Upper lobe of left lung (tissue), 4 donors: ENCODE measurements at regions not wholly inside any gene's neighbourhood (a gene's known extent, or its start where the extent isn't known, plus 50 kb on each side); places are given as distances from the start of the nearest gene placed in this dataset.

Experiments used
- CTCF ChIP-seq, 6 experiments: fragments of 450-650 bp in 4 of 6; fragments of 200-600 bp in 2 of 6; sonication (generic) in 2 of 6; IDR thresholded peaks; one replicate each; pipeline ENCODE4 v1.5.1; 2016 to 2019; ENCODE audit warnings: antibody characterized with exemption in 6 of 6
- POLR2A ChIP-seq, 4 donors: fragments of 450-650 bp; IDR thresholded peaks; one replicate each; pipeline ENCODE4 v1.5.1; 2016 to 2017; ENCODE audit warnings: antibody characterized with exemption in 4 of 4, mild to moderate bottlenecking in 2 of 4

- TF ChIP-seq CTCF (IDR thresholded peaks at IDR 0.05) (no peak), POLR2A (IDR thresholded peaks at IDR 0.05) (no peak)
Observed at GRCh38 chr12:75893765-75894164, 137.8 kb downstream of the PHLDA1 start.
